ENCODE measurements at regions not wholly inside any gene's neighbourhood (a gene's known extent, or its start where the extent isn't known, plus 50 kb on each side); places are given as distances from the start of the nearest gene placed in this dataset.

DNA sequence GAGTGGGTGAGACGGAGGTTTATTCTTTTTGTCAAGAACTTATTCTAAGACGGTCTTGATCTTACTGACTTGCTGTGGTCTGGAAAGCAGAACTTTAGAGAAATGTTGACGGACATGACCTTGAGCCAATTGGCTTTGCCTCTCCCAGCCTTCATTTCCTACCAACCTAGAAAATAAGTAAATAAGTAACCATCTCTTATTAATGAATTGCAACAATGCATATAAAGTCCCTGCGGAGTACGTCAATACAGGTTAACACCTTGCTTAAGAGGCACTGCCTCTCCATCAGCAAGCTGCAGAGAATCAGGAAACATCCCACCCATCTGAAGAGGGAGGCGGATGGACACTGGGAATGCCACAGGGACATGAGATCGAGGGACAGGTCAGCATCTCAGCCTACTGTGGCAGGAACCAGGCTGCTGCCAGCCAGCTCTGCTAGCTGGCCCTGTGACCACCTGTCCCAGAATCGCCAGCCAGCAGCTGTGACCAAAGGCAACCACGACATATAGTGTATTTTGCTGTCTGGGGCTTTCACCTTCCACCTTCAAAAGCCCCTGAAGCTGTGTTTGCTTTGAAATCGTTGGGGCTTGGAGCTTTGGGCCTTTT is 208.3 kb downstream of the BCL11B start:
- FAIRE-seq: no peak

DNA sequence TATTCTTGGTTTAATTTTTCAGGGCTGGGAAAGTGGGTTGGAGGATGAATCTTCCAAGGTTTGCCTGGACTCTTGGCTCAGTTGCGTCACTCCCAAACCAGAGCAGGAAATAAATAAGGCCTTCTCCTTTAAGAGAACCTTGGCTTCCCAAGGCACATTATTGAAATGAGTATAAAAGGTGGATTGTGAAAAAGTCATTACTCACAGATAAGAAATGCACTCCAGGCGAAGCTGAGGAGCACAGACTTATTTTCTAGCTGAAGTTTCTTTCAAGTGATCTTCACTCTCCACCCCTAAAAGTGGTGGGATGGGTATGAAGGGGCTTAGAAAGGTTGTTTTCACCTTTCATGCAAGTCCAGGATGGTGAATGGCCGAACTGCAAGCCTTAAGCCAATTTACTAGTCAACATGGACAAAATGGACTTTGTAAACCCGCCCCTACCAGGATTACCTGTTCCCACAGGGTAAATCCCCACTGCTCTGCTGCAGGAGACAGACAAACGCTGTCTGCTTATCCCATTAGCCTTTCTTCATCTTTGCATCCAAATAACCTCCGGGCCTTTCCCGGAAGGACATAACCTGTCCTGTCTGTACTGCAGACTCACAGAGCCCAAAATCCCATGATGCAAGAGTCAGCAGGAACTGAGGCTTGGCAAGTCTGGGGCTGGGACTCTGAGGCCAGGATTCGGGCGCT is 207.6 kb downstream of the BCL11B start:
- no peak for FAIRE-seq

DNA sequence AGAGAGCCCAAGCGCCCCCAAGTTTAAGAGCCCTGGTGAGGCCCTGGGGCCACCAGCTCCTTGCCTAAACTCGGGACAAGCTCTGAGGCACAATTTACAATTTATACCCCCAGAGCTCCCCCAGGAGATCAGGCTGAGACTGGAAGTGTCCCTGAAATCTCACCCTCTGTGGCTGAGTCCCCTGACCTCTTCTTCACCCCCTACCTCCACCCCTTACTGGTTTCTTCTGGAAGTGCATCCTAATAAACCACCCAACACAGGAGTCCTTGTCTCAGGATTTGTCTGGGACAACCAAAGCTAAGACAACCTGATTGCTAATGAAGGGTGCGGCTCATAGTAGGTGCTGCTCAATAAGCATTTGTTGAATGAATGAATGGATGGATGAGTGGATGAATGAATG is 206.4 kb downstream of the BCL11B start:
- FAIRE-seq: no peak

- FAIRE-seq: no peak
Measured at GRCh38 chr14:99066378-99066777, 205.6 kb downstream of the BCL11B start.

- no peak for FAIRE-seq
Measured at GRCh38 chr14:99067141-99067920, 204.7 kb downstream of the BCL11B start.

- no peak for FAIRE-seq
Measured at GRCh38 chr14:99067927-99068326, 204.1 kb downstream of the BCL11B start.

- FAIRE-seq: no peak
Measured at GRCh38 chr14:99069946-99070345, 202.1 kb downstream of the BCL11B start.

- FAIRE-seq: no peak
Measured at GRCh38 chr14:99072433-99072832, 199.6 kb downstream of the BCL11B start.

DNA sequence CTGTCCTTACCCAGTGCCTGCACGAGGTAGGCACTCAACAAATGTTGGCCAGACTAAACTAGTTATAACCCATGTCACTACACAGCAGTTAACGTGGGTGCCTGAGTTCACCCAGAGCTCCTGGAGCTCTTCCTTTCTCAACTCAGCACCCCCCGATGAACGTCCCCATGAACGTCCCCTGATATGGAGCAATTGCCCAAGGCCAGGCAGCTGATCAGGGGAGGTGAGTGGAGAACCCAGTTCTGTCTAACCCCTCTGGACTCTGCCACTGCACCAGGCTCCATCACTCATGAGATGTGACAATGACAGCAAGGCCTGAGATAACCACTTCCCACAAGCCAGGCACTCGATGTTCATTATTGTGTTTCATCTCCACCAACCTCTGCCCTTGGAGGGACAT is 199.0 kb downstream of the BCL11B start:
- FAIRE-seq: no peak

DNA sequence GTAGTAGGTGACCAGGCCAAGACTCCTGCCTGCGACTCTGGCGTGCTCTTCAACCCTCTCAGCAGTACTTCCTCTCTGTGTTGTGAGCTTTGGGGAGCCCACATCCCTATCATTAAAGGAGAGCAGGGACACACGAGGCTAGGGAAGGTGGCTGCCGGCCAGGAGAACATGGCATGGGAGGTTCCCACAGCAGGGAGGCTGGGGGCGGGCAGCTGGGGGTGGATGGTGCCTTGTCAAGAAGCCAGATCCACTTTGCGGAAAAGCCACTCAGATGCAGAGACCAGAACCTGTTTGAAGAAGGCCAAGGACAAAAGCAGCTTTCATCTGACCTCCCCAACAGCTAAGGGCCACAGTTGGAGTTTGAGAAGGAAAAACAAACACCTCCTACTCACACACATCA is 198.6 kb downstream of the BCL11B start:
- no peak for FAIRE-seq

DNA sequence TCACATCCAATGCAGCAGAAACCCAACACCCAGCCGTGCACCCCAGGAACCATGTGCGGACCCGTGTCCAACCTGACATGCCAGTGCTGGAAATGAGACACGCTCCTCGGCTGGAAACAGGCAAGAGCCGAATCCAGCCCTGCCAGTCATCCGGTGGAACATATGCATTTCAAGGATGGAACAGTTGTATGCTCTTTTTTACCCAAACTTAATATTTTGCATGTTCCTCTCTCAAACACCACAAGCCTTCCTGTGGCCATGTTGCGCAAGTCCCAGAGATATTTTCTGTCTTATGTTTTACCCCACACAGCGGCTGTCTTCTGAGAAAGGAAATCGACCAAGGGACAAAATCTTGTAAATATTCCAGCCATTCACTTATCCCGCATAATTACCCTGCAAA is 196.9 kb downstream of the BCL11B start:
- FAIRE-seq: no peak

DNA sequence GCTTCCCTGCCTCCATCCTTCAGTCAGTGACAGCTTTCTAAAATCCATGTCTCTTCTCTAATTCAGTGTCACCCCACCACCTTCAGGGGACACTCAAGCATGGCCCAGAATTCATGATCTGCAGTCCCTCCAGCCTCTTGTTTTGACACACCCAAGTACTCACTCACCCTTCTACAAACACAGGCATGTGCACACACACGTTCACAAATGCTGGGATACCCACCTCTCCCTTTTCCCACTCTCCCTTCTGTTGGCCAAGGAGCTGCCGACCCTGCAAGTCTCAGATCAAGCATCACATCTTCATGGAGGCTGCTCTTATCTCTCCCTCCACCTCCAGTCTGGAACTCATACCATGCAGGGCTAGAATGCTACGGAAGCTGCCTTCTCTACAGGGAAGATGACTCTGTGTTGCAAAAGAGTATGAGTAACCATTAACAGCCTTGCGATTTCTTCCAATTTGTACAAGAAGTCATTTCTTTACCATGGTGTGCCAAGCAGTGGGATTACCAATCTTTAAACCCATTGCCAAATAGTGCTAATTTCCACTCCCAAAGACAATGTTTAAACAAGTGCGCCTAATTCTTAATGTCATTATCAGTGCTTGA is 196.1 kb downstream of the BCL11B start:
- FAIRE-seq: no peak

DNA sequence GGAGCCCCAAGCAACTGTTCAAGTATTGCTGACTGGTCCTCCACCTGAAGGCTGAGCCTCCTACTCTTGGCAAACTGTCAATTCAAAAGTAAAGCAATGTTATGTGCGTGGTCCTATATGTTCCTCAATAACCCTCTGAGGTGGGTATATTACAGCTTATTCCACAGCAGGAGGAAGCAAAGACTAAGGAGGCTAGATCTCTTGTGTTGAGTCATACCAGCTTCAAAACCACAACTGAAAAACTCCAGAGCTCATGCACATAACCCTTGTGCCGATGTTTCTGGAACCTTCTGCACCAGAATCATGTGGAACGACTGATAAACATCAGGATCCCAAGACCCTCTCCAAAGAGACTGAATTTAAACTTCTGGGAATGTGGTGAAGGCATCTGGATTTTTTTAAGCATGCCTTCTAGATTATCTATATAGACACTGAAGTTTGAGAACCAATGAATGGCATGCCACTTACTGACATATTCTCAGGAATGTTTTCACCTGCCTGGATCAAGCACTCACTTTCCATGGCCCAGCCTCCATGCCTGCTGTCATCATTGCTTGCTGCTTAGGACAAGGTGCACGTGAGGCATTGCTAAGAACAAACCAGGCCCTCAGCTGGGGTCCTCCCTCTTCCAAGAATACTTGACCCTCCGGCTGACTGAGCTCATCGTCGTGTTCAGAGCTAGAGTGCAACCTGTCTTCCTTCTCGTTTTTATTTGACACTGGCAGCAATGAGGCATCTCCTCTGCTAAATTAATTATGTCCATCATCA is 194.7 kb downstream of the BCL11B start:
- FAIRE-seq: no peak

- FAIRE-seq: no peak
Measured at GRCh38 chr14:99077844-99078236, 194.2 kb downstream of the BCL11B start.

GRCh38 chr14:99078426-99078825 is 193.6 kb downstream of the BCL11B start:
- FAIRE-seq: no peak

DNA sequence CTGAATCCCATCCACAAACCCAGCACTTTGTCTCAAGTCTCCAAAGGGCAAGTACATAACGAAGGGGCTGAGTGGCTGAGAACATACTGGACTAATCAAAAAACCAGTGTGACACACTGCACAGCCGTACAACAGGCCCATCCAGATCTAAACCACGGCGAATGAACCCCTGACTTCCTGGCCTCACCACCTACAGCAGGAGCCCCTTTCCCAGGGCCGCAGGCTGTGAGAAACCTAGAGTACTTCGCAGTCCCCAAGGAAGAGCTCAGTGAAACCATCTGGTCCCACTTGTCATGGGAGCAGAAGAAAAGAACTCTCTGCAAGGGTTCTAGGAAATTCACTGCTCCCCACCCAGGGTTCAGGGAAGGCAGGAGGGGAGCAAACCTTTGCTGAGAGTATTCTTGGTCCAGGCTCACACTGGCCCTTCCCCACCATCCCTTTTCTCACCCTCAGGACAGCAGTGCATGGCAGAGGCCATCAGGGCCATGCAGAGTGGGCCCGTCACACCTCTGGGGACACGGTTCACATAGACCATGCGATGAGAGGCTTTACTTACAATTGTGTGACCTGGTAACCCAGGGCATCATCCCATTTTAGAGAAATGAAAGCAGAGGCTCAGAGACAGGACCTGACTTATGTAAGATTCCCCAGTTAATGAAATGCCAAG is 192.8 kb downstream of the BCL11B start:
- no peak for FAIRE-seq

- FAIRE-seq: no peak
Measured at GRCh38 chr14:99080306-99080705, 191.7 kb downstream of the BCL11B start.

GRCh38 chr14:99081156-99081765 is 190.7 kb downstream of the BCL11B start:
- no peak for FAIRE-seq

DNA sequence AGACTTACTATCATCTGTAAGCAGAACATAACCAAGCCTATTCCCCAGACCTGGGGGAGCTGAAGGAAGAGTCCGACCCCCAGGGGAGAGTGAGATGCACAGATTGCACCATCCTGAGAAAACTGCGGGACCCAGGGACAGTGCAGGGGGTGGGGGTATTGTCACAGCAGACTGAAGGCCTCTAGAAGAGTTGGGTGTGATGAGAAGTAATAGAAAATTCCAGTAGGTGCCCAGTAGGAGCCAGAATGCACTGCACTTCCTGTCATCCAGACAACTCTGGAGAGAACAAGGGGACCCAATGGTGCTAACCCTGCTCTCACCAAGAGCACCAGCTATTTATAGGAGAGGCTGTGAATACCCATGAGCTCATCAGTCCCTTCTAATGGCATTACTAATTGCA is 190.1 kb downstream of the BCL11B start:
- FAIRE-seq: no peak

DNA sequence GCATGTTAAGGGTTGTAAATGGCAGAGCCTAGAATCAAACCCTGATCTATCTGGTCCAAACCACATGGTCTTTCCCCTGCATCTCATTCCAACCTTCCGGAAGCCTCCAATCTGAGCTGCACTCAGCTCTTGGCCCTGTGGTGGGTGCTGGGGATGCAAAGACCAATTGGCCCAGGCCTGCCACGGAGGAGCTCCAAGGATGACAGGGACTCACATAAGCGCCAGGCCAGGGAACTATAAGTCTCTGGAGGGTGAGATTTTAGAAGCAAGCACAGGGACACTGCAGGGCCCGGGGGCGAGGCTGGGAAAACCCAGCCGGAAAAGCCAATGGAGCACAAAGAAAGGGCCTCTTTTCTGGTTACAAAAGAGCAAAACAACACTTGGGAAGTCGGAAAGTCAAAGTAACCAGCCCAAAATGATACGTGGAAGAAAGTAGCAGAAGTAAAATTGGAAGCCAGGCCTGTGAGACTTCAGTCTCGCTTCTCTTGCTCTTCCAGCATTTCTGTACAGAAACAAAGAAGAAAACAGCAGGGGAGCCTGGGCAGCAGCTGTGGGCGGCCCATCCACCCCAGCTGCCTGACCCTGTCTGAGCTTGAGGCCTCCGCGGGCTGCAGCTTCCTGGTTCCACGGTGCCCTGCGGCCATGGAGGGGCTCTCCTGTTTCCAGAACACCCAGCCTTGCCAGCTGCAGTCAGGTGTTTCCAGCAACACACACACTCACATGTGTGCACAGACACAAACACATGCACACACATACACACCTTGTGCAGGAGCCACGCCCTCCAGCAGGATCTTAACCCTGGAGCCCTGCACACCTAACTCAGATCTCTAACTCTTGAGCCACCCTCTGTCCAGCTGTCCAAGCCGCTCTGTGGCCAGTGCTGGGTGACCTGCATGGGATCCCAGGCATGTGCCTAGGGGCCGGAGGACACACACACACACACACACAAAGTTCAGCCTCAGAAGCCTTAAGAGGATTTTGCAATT is 178.2 kb downstream of the BCL11B start:
- no peak for FAIRE-seq

DNA sequence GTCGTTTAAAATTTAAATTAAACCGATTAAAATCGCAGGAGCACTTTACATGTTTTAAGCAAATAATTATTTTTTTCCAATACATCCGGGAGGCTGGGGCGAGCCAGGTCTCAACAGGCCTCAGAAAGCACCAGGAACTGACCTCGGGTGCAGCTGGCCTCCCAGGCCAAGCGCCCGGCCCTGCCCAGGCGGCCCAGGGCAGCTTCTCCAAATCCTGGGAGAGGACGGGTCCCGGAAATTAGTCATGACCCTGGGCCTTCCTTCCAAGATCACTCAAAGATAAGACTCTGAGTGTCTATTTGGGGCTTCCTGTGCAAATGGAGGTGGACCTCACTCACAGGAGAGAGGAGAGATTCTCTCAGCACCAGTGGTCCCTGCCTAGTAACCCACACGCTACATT is 177.1 kb downstream of the BCL11B start:
- no peak for FAIRE-seq

Measured in G401.6 (cell line).